ENCODE measurements at regions not wholly inside any gene's neighbourhood (a gene's known extent, or its start where the extent isn't known, plus 50 kb on each side); places are given as distances from the start of the nearest gene placed in this dataset.

DNA sequence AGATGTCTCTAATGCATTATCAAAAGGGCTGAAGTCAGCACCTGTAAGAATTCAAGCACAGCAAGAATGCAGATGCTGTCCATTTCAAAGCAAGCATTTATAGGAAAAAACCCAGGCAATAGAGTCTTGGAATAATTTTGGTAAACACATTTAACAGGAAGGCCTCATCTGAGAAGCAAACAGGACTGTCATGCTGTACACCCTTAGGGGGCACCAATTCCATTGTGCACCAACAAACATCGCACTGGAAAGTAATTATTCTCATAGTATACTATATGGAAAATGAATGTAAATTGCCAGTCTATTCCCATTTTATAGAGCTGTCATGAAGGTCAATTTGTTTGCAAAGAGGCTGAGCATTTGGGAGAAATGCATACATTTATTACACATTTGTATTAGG lies 247.3 kb upstream of the SUCLG2 start:
- Histone ChIP-seq H3K9me3 (no peaks in the 10 kb centered on the region), H3K36me3 (no peaks in the 10 kb centered on the region), H3K27me3 (no peaks in the 10 kb centered on the region), H3K4me1 (no peaks in the 10 kb centered on the region), H3K27ac (replicated peaks in 1 of 4) (no peak overlapping the region), H3K4me3 (no peak overlapping the region)
- no peak for TF ChIP-seq EP300 (IDR thresholded peaks at IDR 0.05)
- no peak for TF ChIP-seq POLR2A (IDR thresholded peaks at IDR 0.05; ENCODE audit: low read depth)
- TF ChIP-seq, protein P1, sequence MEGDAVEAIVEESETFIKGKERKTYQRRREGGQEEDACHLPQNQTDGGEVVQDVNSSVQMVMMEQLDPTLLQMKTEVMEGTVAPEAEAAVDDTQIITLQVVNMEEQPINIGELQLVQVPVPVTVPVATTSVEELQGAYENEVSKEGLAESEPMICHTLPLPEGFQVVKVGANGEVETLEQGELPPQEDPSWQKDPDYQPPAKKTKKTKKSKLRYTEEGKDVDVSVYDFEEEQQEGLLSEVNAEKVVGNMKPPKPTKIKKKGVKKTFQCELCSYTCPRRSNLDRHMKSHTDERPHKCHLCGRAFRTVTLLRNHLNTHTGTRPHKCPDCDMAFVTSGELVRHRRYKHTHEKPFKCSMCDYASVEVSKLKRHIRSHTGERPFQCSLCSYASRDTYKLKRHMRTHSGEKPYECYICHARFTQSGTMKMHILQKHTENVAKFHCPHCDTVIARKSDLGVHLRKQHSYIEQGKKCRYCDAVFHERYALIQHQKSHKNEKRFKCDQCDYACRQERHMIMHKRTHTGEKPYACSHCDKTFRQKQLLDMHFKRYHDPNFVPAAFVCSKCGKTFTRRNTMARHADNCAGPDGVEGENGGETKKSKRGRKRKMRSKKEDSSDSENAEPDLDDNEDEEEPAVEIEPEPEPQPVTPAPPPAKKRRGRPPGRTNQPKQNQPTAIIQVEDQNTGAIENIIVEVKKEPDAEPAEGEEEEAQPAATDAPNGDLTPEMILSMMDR (IDR thresholded peaks at IDR 0.05) = no peak
- TF ChIP-seq POLR2AphosphoS5 (IDR thresholded peaks at IDR 0.05) = no peak
- WGBS = 86% methylated on average over 1 of the region's 1 CpG
- no peak for DNase-seq (ENCODE audit: extremely low spot score)
- intact Hi-C loops (cut with DNase I) = no loop called here

DNA sequence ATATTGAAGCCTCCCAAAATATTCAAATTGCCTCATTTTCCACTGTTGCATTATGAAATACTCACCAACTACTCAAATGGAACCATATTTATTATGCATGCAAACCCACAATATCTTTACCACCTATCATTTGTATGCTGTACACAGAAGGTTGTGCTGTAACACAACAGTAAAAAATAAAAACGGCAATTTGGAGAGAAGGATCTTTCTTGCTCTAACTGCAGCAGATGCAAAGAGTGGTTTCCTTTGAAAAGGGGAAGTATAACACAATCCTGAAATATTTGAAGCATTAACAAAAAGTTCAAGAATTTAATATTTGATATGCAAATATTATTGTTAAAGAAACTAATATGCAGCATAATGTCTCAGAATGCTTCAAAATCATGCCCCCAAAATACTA lies 244.5 kb upstream of the SUCLG2 start:
- TF ChIP-seq POLR2A (IDR thresholded peaks at IDR 0.05; ENCODE audit: low read depth) = no peak
- TF ChIP-seq EP300 (IDR thresholded peaks at IDR 0.05) = no peak
- TF ChIP-seq, protein P1 (IDR thresholded peaks at IDR 0.05) = no peak
- no peak for TF ChIP-seq POLR2AphosphoS5 (IDR thresholded peaks at IDR 0.05)
- Histone ChIP-seq H3K27me3 (no peaks in the 10 kb centered on the region), H3K4me1 (peaks cover 0 to 3% (median 0%) of the 10 kb centered on the region in 4 donors), H3K36me3 (no peaks in the 10 kb centered on the region), H3K4me3 (no peak overlapping the region), H3K9me3 (no peaks in the 10 kb centered on the region), H3K27ac (replicated peaks in 1 of 4) (no peak overlapping the region)
- DNase-seq (ENCODE audit: extremely low spot score) = no peak
- intact Hi-C loops (cut with DNase I) = no loop called here
- 83% methylated on average over 1 of the region's 1 CpG for WGBS

DNA sequence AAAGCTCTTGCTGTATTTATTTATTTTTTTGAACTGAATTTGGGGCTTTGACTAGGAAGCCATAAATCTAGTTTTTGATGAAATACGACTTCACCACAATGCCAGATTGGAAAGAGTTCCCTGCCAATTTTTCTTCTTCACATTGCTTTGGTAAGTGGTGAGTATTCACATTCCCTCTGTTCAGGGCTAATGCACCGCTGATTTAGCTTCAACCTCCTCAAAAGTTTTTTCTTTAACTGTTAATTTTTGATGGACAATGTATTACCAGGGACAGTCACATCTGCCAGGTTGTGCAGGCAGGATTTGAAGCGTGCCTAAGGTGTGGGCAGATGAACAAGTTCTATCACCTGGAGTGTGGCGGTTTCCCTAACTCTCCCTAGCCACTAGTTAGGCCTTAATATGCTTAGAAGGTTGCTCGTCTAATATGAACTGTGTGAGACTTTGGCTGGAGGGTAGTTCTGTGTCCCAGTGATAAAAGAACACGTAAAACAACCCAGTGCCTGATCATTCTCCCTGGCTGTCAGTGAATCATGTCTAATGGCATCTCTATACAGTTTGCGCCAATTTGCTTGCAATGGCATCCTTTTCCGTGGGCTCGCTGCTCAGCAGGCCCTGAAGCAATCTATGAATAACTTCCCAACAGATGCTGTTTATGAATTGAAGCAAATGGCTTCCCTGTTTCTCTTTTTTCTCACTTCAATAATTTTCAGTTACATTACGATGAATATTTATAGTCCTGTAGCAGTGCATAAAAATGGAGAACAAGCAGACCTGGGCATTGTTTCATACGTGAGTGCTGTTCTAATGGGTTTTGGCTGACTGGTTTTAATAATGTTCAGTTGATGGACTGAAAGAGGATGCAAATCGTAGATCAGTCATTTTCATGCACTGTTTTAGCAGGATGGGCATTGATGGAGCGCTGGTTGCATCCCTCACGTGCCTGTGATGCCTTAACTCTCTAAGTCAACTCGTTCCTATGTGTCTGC lies 243.2 kb upstream of the SUCLG2 start:
- Histone ChIP-seq H3K4me3 (no peak overlapping the region), H3K27me3 (no peaks in the 10 kb centered on the region), H3K9me3 (no peaks in the 10 kb centered on the region), H3K36me3 (no peaks in the 10 kb centered on the region), H3K27ac (replicated peaks in 1 of 4) (no peak overlapping the region), H3K4me1 (peaks cover 0 to 6% (median 0%) of the 10 kb centered on the region in 4 donors)
- TF ChIP-seq, protein P1 (IDR thresholded peaks at IDR 0.05) = no peak
- TF ChIP-seq EP300 (IDR thresholded peaks at IDR 0.05) (no peak), POLR2AphosphoS5 (IDR thresholded peaks at IDR 0.05) (no peak), POLR2A (IDR thresholded peaks at IDR 0.05; ENCODE audit: low read depth) (no peak)
- WGBS = 84% methylated on average over 15 of the region's 15 CpGs
- DNase-seq (ENCODE audit: extremely low spot score) = no peak
- intact Hi-C loops (cut with DNase I) = no loop called here

DNA sequence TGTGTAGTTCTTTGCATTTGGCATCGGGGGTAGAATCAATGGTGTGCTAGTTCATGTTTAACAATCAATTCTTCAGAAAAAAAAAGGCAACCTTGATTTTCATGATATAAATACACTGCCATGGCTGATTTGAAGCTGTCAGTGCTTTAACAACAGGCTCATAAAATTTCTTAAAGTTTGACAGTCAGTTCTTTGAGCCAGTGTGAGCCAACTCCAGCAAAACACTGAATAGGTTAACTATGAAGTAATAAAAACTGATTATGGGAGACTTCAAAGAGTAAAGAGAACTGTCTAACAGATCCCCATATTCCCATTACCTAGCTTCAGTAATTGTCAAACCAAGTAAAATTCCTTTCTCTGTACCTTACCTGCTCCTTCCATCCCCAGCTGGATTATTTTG lies 241.7 kb upstream of the SUCLG2 start:
- Histone ChIP-seq H3K9me3 (peaks cover 0 to 7% (median 2%) of the 10 kb centered on the region in 4 donors), H3K27ac (replicated peaks in 1 of 4) (no peak overlapping the region), H3K36me3 (no peaks in the 10 kb centered on the region), H3K4me3 (no peak overlapping the region), H3K4me1 (peaks cover 0 to 6% (median 0%) of the 10 kb centered on the region in 4 donors), H3K27me3 (no peaks in the 10 kb centered on the region)
- TF ChIP-seq, protein P1 (IDR thresholded peaks at IDR 0.05) = no peak
- no peak for TF ChIP-seq POLR2A (IDR thresholded peaks at IDR 0.05; ENCODE audit: low read depth)
- no peak for TF ChIP-seq EP300 (IDR thresholded peaks at IDR 0.05)
- no peak for TF ChIP-seq POLR2AphosphoS5 (IDR thresholded peaks at IDR 0.05)
- 93% methylated on average over 1 of the region's 1 CpG for WGBS
- intact Hi-C loops (cut with DNase I) = no loop called here
- DNase-seq (ENCODE audit: extremely low spot score) = no peak
